ENCODE measurements at regions not wholly inside any gene's neighbourhood (a gene's known extent, or its start where the extent isn't known, plus 50 kb on each side); places are given as distances from the start of the nearest gene placed in this dataset.

GRCh38 chr13:57527114-57527735, 104.3 kb upstream of the PCDH17 start (continued):
- TF ChIP-seq REST (IDR thresholded peaks at IDR 0.05; ENCODE audit: low read depth), result no peak
- no peak for TF ChIP-seq SRF (IDR thresholded peaks at IDR 0.05; ENCODE audit: low read depth)
- TF ChIP-seq ELF1 (IDR thresholded peaks at IDR 0.05; ENCODE audit: borderline replicate concordance, low read depth), result no peak
- TF ChIP-seq, protein P1, sequence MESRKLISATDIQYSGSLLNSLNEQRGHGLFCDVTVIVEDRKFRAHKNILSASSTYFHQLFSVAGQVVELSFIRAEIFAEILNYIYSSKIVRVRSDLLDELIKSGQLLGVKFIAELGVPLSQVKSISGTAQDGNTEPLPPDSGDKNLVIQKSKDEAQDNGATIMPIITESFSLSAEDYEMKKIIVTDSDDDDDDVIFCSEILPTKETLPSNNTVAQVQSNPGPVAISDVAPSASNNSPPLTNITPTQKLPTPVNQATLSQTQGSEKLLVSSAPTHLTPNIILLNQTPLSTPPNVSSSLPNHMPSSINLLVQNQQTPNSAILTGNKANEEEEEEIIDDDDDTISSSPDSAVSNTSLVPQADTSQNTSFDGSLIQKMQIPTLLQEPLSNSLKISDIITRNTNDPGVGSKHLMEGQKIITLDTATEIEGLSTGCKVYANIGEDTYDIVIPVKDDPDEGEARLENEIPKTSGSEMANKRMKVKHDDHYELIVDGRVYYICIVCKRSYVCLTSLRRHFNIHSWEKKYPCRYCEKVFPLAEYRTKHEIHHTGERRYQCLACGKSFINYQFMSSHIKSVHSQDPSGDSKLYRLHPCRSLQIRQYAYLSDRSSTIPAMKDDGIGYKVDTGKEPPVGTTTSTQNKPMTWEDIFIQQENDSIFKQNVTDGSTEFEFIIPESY (IDR thresholded peaks at IDR 0.05; ENCODE audit: extremely low read depth, insufficient replicate concordance, low read length), result no peak
- TF ChIP-seq CEBPB (IDR thresholded peaks at IDR 0.05; ENCODE audit: low read depth), result no peak

DNA sequence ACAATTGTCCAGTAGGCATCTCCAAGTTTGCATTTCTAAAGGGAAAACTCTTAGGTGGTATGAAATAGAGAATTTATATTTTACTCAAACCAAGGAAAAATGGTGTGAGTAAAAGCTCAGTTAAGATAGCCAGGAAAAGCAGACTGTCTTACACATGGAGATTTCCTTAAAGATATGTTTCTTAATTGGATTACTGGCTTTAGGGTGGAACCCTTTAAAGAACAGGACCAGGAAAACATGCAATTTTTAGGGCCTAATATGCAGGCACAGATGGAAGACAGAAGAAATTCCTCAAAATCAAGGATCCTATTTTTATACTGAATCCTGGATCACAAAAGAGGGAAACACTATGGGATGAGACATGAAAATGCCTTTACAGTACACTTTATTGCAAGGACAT, 100.3 kb upstream of the PCDH17 start:
- ChIA-PET RAD21 (ENCODE audit: low non-redundant PET in 1 of 2, low total read pairs in 2 of 2, uncharacterized antibody in 2 of 2, unreplicated experiment in 2 of 2) (no interaction called here), CTCF (no interaction called here), POLR2A (no interaction called here)
- ATAC-seq (no peak), DNase-seq (ENCODE audit: low read depth, low spot score) (no peak)
- Histone ChIP-seq H3K27ac (ENCODE audit: low read depth, low read length) (no peak overlapping the region), H3K27me3 (ENCODE audit: insufficient read depth, low read length) (no peaks in the 10 kb centered on the region), H3K9me3 (ENCODE audit: control insufficient read depth in 1 of 2, insufficient read depth in 1 of 2, low read depth in 1 of 2, low read length in 2 of 2) (peaks cover 7 to 21% of the 10 kb centered on the region in 2 experiments; a peak in 3 of 4 replicates), H3K4me3 (replicated peaks in 1 of 2; ENCODE audit: low read depth in 1 of 2, low read length in 2 of 2) (no peak overlapping the region), H3K4me1 (ENCODE audit: control insufficient read depth in 1 of 2, insufficient read depth in 2 of 2, low read length in 2 of 2) (no peaks in the 10 kb centered on the region), H3K4me2 (ENCODE audit: low read length) (no peak overlapping the region), H3K9me2 (ENCODE audit: insufficient read depth) (no peaks in the 10 kb centered on the region), H3K9ac (ENCODE audit: low read length) (no peak overlapping the region), H4K20me1 (ENCODE audit: insufficient read depth) (no peaks in the 10 kb centered on the region), H3K36me3 (ENCODE audit: control insufficient read depth in 1 of 2, insufficient read depth in 2 of 2, low read length in 2 of 2) (no peaks in the 10 kb centered on the region), H2AFZ (ENCODE audit: low read depth, low read length, poor library complexity, severe bottlenecking) (no peak overlapping the region), H3K79me2 (ENCODE audit: insufficient read depth, low read length) (no peaks in the 10 kb centered on the region)
- TF ChIP-seq, protein P2, sequence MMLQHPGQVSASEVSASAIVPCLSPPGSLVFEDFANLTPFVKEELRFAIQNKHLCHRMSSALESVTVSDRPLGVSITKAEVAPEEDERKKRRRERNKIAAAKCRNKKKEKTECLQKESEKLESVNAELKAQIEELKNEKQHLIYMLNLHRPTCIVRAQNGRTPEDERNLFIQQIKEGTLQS (IDR thresholded peaks at IDR 0.05), result no peak
- TF ChIP-seq CEBPB (IDR thresholded peaks at IDR 0.05; ENCODE audit: low read depth) (no peak), EGR1 (IDR thresholded peaks at IDR 0.05; ENCODE audit: low read depth) (no peak)
- intact Hi-C loops (cut with micrococcal nuclease), result no loop called here
- BruUV-seq (replicated peaks), result no TSS peak
